ENCODE measurements at regions not wholly inside any gene's neighbourhood (a gene's known extent, or its start where the extent isn't known, plus 50 kb on each side); places are given as distances from the start of the nearest gene placed in this dataset.
"Not testable (repeated sequence)": the region's sequence is repeated elsewhere in the genome, so short reads cannot be mapped to it uniquely, and the experiment has no call there.

GRCh38 chr11:23789938-23790371, 706.9 kb upstream of the LUZP2 start:
- Histone ChIP-seq H3K4me3 (no peak overlapping the region), H3K4me1 (ENCODE audit: control insufficient read depth in 5 of 5, insufficient read depth in 5 of 5, low read length in 5 of 5) (peaks cover 0 to 14% (median 2%) of the 10 kb centered on the region in 5 donors), H3K9ac (ENCODE audit: insufficient read depth in 1 of 2, low read length in 2 of 2) (no peak overlapping the region), H3K27me3 (ENCODE audit: control insufficient read depth in 3 of 3, insufficient read depth in 3 of 3, low read length in 2 of 3) (no peaks in the 10 kb centered on the region), H3K9me3 (ENCODE audit: control insufficient read depth in 4 of 4, insufficient read depth in 3 of 4, low read length in 3 of 4) (no peaks in the 10 kb centered on the region), H3K36me3 (ENCODE audit: control insufficient read depth in 4 of 4, insufficient read depth in 4 of 4, low read length in 4 of 4) (no peaks in the 10 kb centered on the region), H3K27ac (ENCODE audit: low read depth in 1 of 2, low read length in 1 of 2) (no peak overlapping the region)
- DNase-seq (no peak), ATAC-seq (ENCODE audit: insufficient read depth, low FRiP score) (no peak)
- 78 to 90% methylated on average over 4 of the region's 4 CpGs for WGBS, 2 donors
- no peak for TF ChIP-seq CTCF (IDR thresholded peaks at IDR 0.05; ENCODE audit: control extremely low read depth, extremely low read depth)

- no peaks in the 10 kb centered on the region for H3K4me1 ChIP-seq (ENCODE audit: control insufficient read depth in 5 of 5, insufficient read depth in 5 of 5, low read length in 5 of 5)
- peak in 1 of 3 donors; percentile 29 for DNase-seq
- H3K9ac ChIP-seq (ENCODE audit: insufficient read depth in 1 of 2, low read length in 2 of 2) = no peak overlapping the region
- TF ChIP-seq CTCF (IDR thresholded peaks at IDR 0.05; ENCODE audit: control extremely low read depth, extremely low read depth) = no peak
- H3K9me3 ChIP-seq (ENCODE audit: control insufficient read depth in 4 of 4, insufficient read depth in 3 of 4, low read length in 3 of 4) = no peaks in the 10 kb centered on the region
- ATAC-seq (ENCODE audit: insufficient read depth, low FRiP score) = no peak
- H3K27me3 ChIP-seq (ENCODE audit: control insufficient read depth in 3 of 3, insufficient read depth in 3 of 3, low read length in 2 of 3) = no peaks in the 10 kb centered on the region
- no peak overlapping the region for H3K4me3 ChIP-seq
- WGBS, 2 donors = 83 to 86% methylated on average over 3 of the region's 3 CpGs
- no peak overlapping the region for H3K27ac ChIP-seq (ENCODE audit: low read depth in 1 of 2, low read length in 1 of 2)
- no peaks in the 10 kb centered on the region for H3K36me3 ChIP-seq (ENCODE audit: control insufficient read depth in 4 of 4, insufficient read depth in 4 of 4, low read length in 4 of 4)
These were observed 699.0 kb upstream of the LUZP2 start for GRCh38 chr11:23797624-23798419.

- not testable (repeated sequence) for DNase-seq; H3K4me3 ChIP-seq; H3K36me3 ChIP-seq (ENCODE audit: control insufficient read depth in 4 of 4, insufficient read depth in 4 of 4, low read length in 4 of 4); H3K27ac ChIP-seq (ENCODE audit: low read depth in 1 of 2, low read length in 1 of 2); ATAC-seq (ENCODE audit: insufficient read depth, low FRiP score); H3K4me1 ChIP-seq (ENCODE audit: control insufficient read depth in 5 of 5, insufficient read depth in 5 of 5, low read length in 5 of 5); H3K9ac ChIP-seq (ENCODE audit: insufficient read depth in 1 of 2, low read length in 2 of 2); H3K9me3 ChIP-seq (ENCODE audit: control insufficient read depth in 4 of 4, insufficient read depth in 3 of 4, low read length in 3 of 4); H3K27me3 ChIP-seq (ENCODE audit: control insufficient read depth in 3 of 3, insufficient read depth in 3 of 3, low read length in 2 of 3)
- 95 to 97% methylated on average over 5 of the region's 5 CpGs for WGBS, 2 donors
These were observed 662.5 kb upstream of the LUZP2 start for GRCh38 chr11:23834306-23834705.

GRCh38 chr11:23836981-23837380, 659.9 kb upstream of the LUZP2 start:
- no peaks in the 10 kb centered on the region for H3K27me3 ChIP-seq (ENCODE audit: control insufficient read depth in 3 of 3, insufficient read depth in 3 of 3, low read length in 2 of 3)
- H3K36me3 ChIP-seq (ENCODE audit: control insufficient read depth in 4 of 4, insufficient read depth in 4 of 4, low read length in 4 of 4) = no peaks in the 10 kb centered on the region
- TF ChIP-seq CTCF (IDR thresholded peaks at IDR 0.05; ENCODE audit: control extremely low read depth, extremely low read depth) = no peak
- no peaks in the 10 kb centered on the region for H3K4me1 ChIP-seq (ENCODE audit: control insufficient read depth in 5 of 5, insufficient read depth in 5 of 5, low read length in 5 of 5)
- ATAC-seq (ENCODE audit: insufficient read depth, low FRiP score) (no peak), DNase-seq (no peak)
- H3K27ac ChIP-seq (ENCODE audit: low read depth in 1 of 2, low read length in 1 of 2) = no peak overlapping the region
- H3K9me3 ChIP-seq (ENCODE audit: control insufficient read depth in 4 of 4, insufficient read depth in 3 of 4, low read length in 3 of 4) = no peaks in the 10 kb centered on the region
- H3K9ac ChIP-seq (ENCODE audit: insufficient read depth in 1 of 2, low read length in 2 of 2) = no peak overlapping the region
- WGBS, 2 donors = 77 to 85% methylated on average over 1 of the region's 1 CpG
- H3K4me3 ChIP-seq = no peak overlapping the region

All from lung (tissue), 11 donors.